Neural progenitor cell (in vitro differentiated cells): ENCODE measurements at regions not wholly inside any gene's neighbourhood (a gene's known extent, or its start where the extent isn't known, plus 50 kb on each side); places are given as distances from the start of the nearest gene placed in this dataset.

Experiments
- DNase-seq: peaks from one replicate; pipeline ENCODE4 v3.0.0-alpha.2; 2016; ENCODE audit warnings: low spot score
- H2AFZ ChIP-seq: fragments of 200-600 bp; sonication (generic); replicated peaks from 2 replicates; pipeline ENCODE4 v1.6.1; 2016; ENCODE audit warnings: antibody characterized with exemption
- H3F3A ChIP-seq: fragments of 200-600 bp; sonication (generic); 2 replicates; pipeline ENCODE4 v1.6.1; 2016; ENCODE audit warnings: antibody characterized with exemption, low read depth
- H3K27ac ChIP-seq: fragments of 200-600 bp; sonication (generic); 2 replicates; pipeline ENCODE4 v1.5.1; 2016; ENCODE audit warnings: mild to moderate bottlenecking
- H3K27me3 ChIP-seq: fragments of 200-600 bp; sonication (generic); 2 replicates; pipeline ENCODE4 v1.6.1; 2016; ENCODE audit warnings: mild to moderate bottlenecking, moderate library complexity
- H3K36me3 ChIP-seq: fragments of 200-600 bp; sonication (generic); 2 replicates; pipeline ENCODE4 v1.5.1; 2016
- H3K4me1 ChIP-seq: fragments of 200-600 bp; sonication (generic); 2 replicates; pipeline ENCODE4 v1.6.1; 2016; ENCODE audit warnings: mixed run types
- H3K4me2 ChIP-seq: fragments of 200-600 bp; sonication (generic); 2 replicates; pipeline ENCODE4 v1.6.1; 2016
- H3K4me3 ChIP-seq: fragments of 200-600 bp; sonication (generic); 2 replicates; pipeline ENCODE4 v1.5.1; 2016
- H3K79me2 ChIP-seq: fragments of 200-600 bp; sonication (generic); 2 replicates; pipeline ENCODE4 v1.6.1; 2016; ENCODE audit warnings: low read depth
- H3K9ac ChIP-seq: fragments of 200-600 bp; sonication (generic); 2 replicates; pipeline ENCODE4 v1.6.1; 2016
- H3K9me3 ChIP-seq: fragments of 200-600 bp; sonication (generic); 2 replicates; pipeline ENCODE4 v1.5.1; 2016; ENCODE audit warnings: low read depth
- H4K20me1 ChIP-seq: fragments of 200-600 bp; sonication (generic); 2 replicates; pipeline ENCODE4 v1.6.1; 2016; ENCODE audit warnings: low read depth
- H3K27ac Mint-ChIP-seq: 3 replicates; pipeline ENCODE4 v1.8.0; 2021; ENCODE audit warnings: mixed read lengths
- H3K27me3 Mint-ChIP-seq: 2 replicates; pipeline ENCODE4 v1.8.0; 2022; ENCODE audit warnings: low read depth, mild to moderate bottlenecking, inconsistent platforms, moderate library complexity, mixed read lengths; ENCODE audit not compliant: insufficient read depth
- H3K36me3 Mint-ChIP-seq: 3 replicates; pipeline ENCODE4 v1.8.0; 2021; ENCODE audit warnings: mixed read lengths
- H3K4me1 Mint-ChIP-seq: 3 replicates; pipeline ENCODE4 v1.8.0; 2021; ENCODE audit warnings: mixed read lengths
- H3K4me3 Mint-ChIP-seq: 3 replicates; pipeline ENCODE4 v1.8.0; 2021; ENCODE audit warnings: mild to moderate bottlenecking, moderate library complexity, mixed read lengths
- H3K9me3 Mint-ChIP-seq: 3 replicates; pipeline ENCODE4 v1.8.0; 2020; ENCODE audit warnings: mixed read lengths
- CTCF ChIP-seq: fragments of 200-600 bp; sonication (generic); IDR thresholded peaks from 2 replicates; pipeline ENCODE4 v1.5.1; 2017; ENCODE audit warnings: antibody characterized with exemption, mild to moderate bottlenecking
- EZH2 ChIP-seq: fragments of 200-600 bp; sonication (generic); IDR thresholded peaks from 2 replicates; pipeline ENCODE4 v1.6.1; 2017; ENCODE audit warnings: antibody characterized with exemption, mild to moderate bottlenecking, moderate library complexity
- EZH2phosphoT487 ChIP-seq: fragments of 200-600 bp; sonication (generic); IDR thresholded peaks from 2 replicates; pipeline ENCODE4 v1.6.1; 2017; ENCODE audit warnings: antibody characterized with exemption

GRCh38 chr4:38294238-38294637 lies 334.0 kb downstream of the PTTG2 start:
- H3K4me3 Mint-ChIP-seq = no peak overlapping the region
- H3K4me1 ChIP-seq = peaks cover 1% of the 10 kb centered on the region
- H3K79me2 ChIP-seq = no peaks in the 10 kb centered on the region
- DNase-seq = no peak
- peaks cover 21% of the 10 kb centered on the region for H3K9me3 ChIP-seq
- H4K20me1 ChIP-seq = no peaks in the 10 kb centered on the region
- H3K36me3 ChIP-seq = peaks cover 3% of the 10 kb centered on the region
- H3K4me3 ChIP-seq = no peak overlapping the region
- H3K36me3 Mint-ChIP-seq = peaks cover 9% of the 10 kb centered on the region
- no peak overlapping the region for H3K9ac ChIP-seq
- H3K4me1 Mint-ChIP-seq = peaks cover 2% of the 10 kb centered on the region
- no peak overlapping the region for H3K4me2 ChIP-seq
- H3F3A ChIP-seq = no peaks in the 10 kb centered on the region
- H2AFZ ChIP-seq = no peak overlapping the region
- H3K27ac Mint-ChIP-seq = no peak overlapping the region
- no peak for TF ChIP-seq CTCF
- no peak for TF ChIP-seq EZH2phosphoT487
- no peak for TF ChIP-seq EZH2
- H3K27me3 Mint-ChIP-seq = peaks cover 6% of the 10 kb centered on the region
- H3K27me3 ChIP-seq = no peaks in the 10 kb centered on the region
- peaks cover 58% of the 10 kb centered on the region for H3K9me3 Mint-ChIP-seq
- H3K27ac ChIP-seq = no peak overlapping the region

- Mint-ChIP-seq H3K36me3 (peaks cover 10% of the 10 kb centered on the region), H3K9me3 (peaks cover 78% of the 10 kb centered on the region), H3K27me3 (peaks cover 2% of the 10 kb centered on the region), H3K4me3 (no peak overlapping the region), H3K27ac (no peak overlapping the region), H3K4me1 (no peaks in the 10 kb centered on the region)
- Histone ChIP-seq H3K79me2 (no peaks in the 10 kb centered on the region), H2AFZ (no peak overlapping the region), H4K20me1 (no peaks in the 10 kb centered on the region), H3K9me3 (peaks cover 24% of the 10 kb centered on the region), H3K9ac (no peak overlapping the region), H3K4me2 (no peak overlapping the region), H3K27ac (no peak overlapping the region), H3K27me3 (no peaks in the 10 kb centered on the region), H3K4me3 (no peak overlapping the region), H3K4me1 (no peaks in the 10 kb centered on the region), H3F3A (no peaks in the 10 kb centered on the region), H3K36me3 (peaks cover 14% of the 10 kb centered on the region)
- no peak for DNase-seq
- no peak for TF ChIP-seq CTCF
- TF ChIP-seq EZH2 = no peak
- no peak for TF ChIP-seq EZH2phosphoT487
Observed at GRCh38 chr4:38297061-38297460, 336.9 kb downstream of the PTTG2 start.

GRCh38 chr4:38298868-38299713 lies 338.9 kb downstream of the PTTG2 start:
- Mint-ChIP-seq H3K4me3 (no peak overlapping the region), H3K36me3 (peaks cover 12% of the 10 kb centered on the region), H3K9me3 (peaks cover 64% of the 10 kb centered on the region), H3K4me1 (no peaks in the 10 kb centered on the region), H3K27me3 (peaks cover 2% of the 10 kb centered on the region), H3K27ac (no peak overlapping the region)
- H3K79me2 ChIP-seq = no peaks in the 10 kb centered on the region
- no peaks in the 10 kb centered on the region for H4K20me1 ChIP-seq
- no peak overlapping the region for H2AFZ ChIP-seq
- H3K36me3 ChIP-seq = peaks cover 14% of the 10 kb centered on the region
- no peak overlapping the region for H3K27ac ChIP-seq
- no peaks in the 10 kb centered on the region for H3F3A ChIP-seq
- H3K4me2 ChIP-seq = no peak overlapping the region
- H3K9me3 ChIP-seq = peaks cover 14% of the 10 kb centered on the region
- H3K4me1 ChIP-seq = no peaks in the 10 kb centered on the region
- H3K4me3 ChIP-seq = no peak overlapping the region
- no peak overlapping the region for H3K9ac ChIP-seq
- no peak for DNase-seq
- no peaks in the 10 kb centered on the region for H3K27me3 ChIP-seq
- TF ChIP-seq EZH2 = no peak
- TF ChIP-seq EZH2phosphoT487 = no peak
- TF ChIP-seq CTCF = no peak
